Trophoblast cell (in vitro differentiated cells and primary cell): ENCODE measurements at regions not wholly inside any gene's neighbourhood (a gene's known extent, or its start where the extent isn't known, plus 50 kb on each side); places are given as distances from the start of the nearest gene placed in this dataset.

ENCODE experiments used
- DNase-seq, 2 donors: peaks; one replicate each; pipeline ENCODE4 v3.0.0-alpha.2; 2016
- H2AFZ ChIP-seq: 2 replicates; pipeline ENCODE4 v1.6.1; 2013; ENCODE audit warnings: low read length, moderate library complexity, mild to moderate bottlenecking; ENCODE audit not compliant: insufficient read depth, poor library complexity
- H2AK5ac ChIP-seq: 2 replicates; pipeline ENCODE4 v1.6.1; 2013; ENCODE audit warnings: mild to moderate bottlenecking, low read length
- H2BK120ac ChIP-seq: 2 replicates; pipeline ENCODE4 v1.6.1; 2013; ENCODE audit warnings: low read length, mild to moderate bottlenecking, moderate library complexity; ENCODE audit not compliant: insufficient read depth, poor library complexity
- H2BK12ac ChIP-seq: 2 replicates; pipeline ENCODE4 v1.6.1; 2013; ENCODE audit warnings: mild to moderate bottlenecking, low read length, moderate library complexity
- H2BK5ac ChIP-seq: 2 replicates; pipeline ENCODE4 v1.6.1; 2013; ENCODE audit warnings: low read length, low read depth, moderate library complexity, mild to moderate bottlenecking; ENCODE audit not compliant: poor library complexity
- H3K14ac ChIP-seq: 2 replicates; pipeline ENCODE4 v1.6.1; 2013; ENCODE audit warnings: mild to moderate bottlenecking, low read length
- H3K18ac ChIP-seq: 2 replicates; pipeline ENCODE4 v1.6.1; 2013; ENCODE audit warnings: mild to moderate bottlenecking, low read length
- H3K23ac ChIP-seq: 2 replicates; pipeline ENCODE4 v1.6.1; 2013; ENCODE audit warnings: low read length
- H3K27ac ChIP-seq: 2 replicates; pipeline ENCODE4 v1.5.1; 2013; ENCODE audit warnings: low read depth, mild to moderate bottlenecking, inconsistent platforms, low read length, moderate library complexity
- H3K27me3 ChIP-seq: 2 replicates; pipeline ENCODE4 v1.6.1; 2013; ENCODE audit warnings: inconsistent platforms, mild to moderate bottlenecking, low read length, moderate library complexity; ENCODE audit not compliant: insufficient read depth
- H3K36me3 ChIP-seq, 2 experiments: 1 replicate in 1 of 2; 2 replicates in 1 of 2; pipeline ENCODE4 v1.6.1; 2013; ENCODE audit warnings: low read length in 2 of 2, mild to moderate bottlenecking in 2 of 2, moderate library complexity in 1 of 2; ENCODE audit not compliant: insufficient read depth in 2 of 2, control insufficient read depth in 1 of 2
- H3K4ac ChIP-seq: 2 replicates; pipeline ENCODE4 v1.6.1; 2013; ENCODE audit warnings: low read depth, mild to moderate bottlenecking, low read length, moderate library complexity
- H3K4me1 ChIP-seq, 2 experiments: 1 replicate in 1 of 2; 2 replicates in 1 of 2; pipeline ENCODE4 v1.6.1; 2013; ENCODE audit warnings: low read length in 2 of 2, mild to moderate bottlenecking in 2 of 2, moderate library complexity in 1 of 2; ENCODE audit not compliant: insufficient read depth in 2 of 2, control insufficient read depth in 1 of 2
- H3K4me2 ChIP-seq: 2 replicates; pipeline ENCODE4 v1.6.1; 2013; ENCODE audit warnings: inconsistent platforms, mild to moderate bottlenecking, low read length, moderate library complexity
- H3K4me3 ChIP-seq: 2 replicates; pipeline ENCODE4 v1.5.1; 2013; ENCODE audit warnings: mild to moderate bottlenecking, low read depth, low read length, inconsistent platforms
- H3K79me1 ChIP-seq: one replicate; pipeline ENCODE4 v1.6.1; 2013; ENCODE audit warnings: low read length
- H3K79me2 ChIP-seq: 2 replicates; pipeline ENCODE4 v1.6.1; 2013; ENCODE audit warnings: low read length, mild to moderate bottlenecking; ENCODE audit not compliant: control insufficient read depth, insufficient read depth, poor library complexity
- H3K9ac ChIP-seq: 2 replicates; pipeline ENCODE4 v1.6.1; 2013; ENCODE audit warnings: mild to moderate bottlenecking, low read length
- H3K9me3 ChIP-seq: 2 replicates; pipeline ENCODE4 v1.6.1; 2013; ENCODE audit warnings: low read depth, mild to moderate bottlenecking, control low read depth, inconsistent platforms, low read length; ENCODE audit not compliant: insufficient read depth
- H4K12ac ChIP-seq: 2 replicates; pipeline ENCODE4 v1.6.1; 2013; ENCODE audit warnings: low read depth, mild to moderate bottlenecking, low read length, moderate library complexity
- H4K8ac ChIP-seq: 2 replicates; pipeline ENCODE4 v1.6.1; 2013; ENCODE audit warnings: low read depth, mild to moderate bottlenecking, low read length, moderate library complexity
- H4K91ac ChIP-seq: one replicate; pipeline ENCODE4 v1.6.1; 2013; ENCODE audit warnings: low read depth, mild to moderate bottlenecking, low read length, moderate library complexity
- WGBS: extraction: QIAGEN DNeasy Blood & Tissue Kit; methylation state at CpG from one replicate; pipeline ENCODE4 v1.1.7; 2013; ENCODE audit warnings: missing lambda C conversion rate; ENCODE audit not compliant: insufficient read length, insufficient coverage; ENCODE audit errors: extremely low coverage; 5-methylcytosine and 5-hydroxymethylcytosine counted together

DNA sequence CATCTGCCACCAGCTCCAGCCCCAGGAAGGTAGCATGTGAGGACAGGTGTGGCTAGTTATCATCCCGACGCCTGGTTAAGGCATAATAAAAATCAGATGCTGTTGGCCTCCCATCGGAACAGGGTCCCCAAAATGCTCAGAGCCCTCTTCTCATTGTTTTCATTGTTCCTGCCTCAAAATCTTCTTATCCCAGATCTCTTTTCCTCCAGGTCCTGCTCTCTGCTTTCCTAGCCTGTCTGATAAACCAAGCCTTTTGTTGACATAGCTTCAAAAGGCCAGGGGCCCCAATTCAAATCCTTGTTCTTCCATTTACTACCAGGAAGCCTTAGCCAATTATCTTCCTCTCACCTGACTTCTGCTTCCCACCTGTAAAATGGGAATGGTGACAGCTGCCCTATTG lies 130.1 kb upstream of the ADRA1B start:
- H2AK5ac ChIP-seq = no peak overlapping the region
- no peak overlapping the region for H4K8ac ChIP-seq
- no peak overlapping the region for H3K4me3 ChIP-seq
- no peak overlapping the region for H4K12ac ChIP-seq
- no peaks in the 10 kb centered on the region for H3K4me1 ChIP-seq
- H3K9me3 ChIP-seq = no peaks in the 10 kb centered on the region
- H3K79me2 ChIP-seq = no peaks in the 10 kb centered on the region
- no peak overlapping the region for H4K91ac ChIP-seq
- H3K79me1 ChIP-seq = no peaks in the 10 kb centered on the region
- no peak overlapping the region for H3K9ac ChIP-seq
- no peak overlapping the region for H3K18ac ChIP-seq
- no peak overlapping the region for H2BK5ac ChIP-seq
- WGBS = no CpG with 5 or more reads among the region's 3 CpGs
- H3K23ac ChIP-seq = no peak overlapping the region
- H3K27ac ChIP-seq = no peak overlapping the region
- DNase-seq = no peak
- no peaks in the 10 kb centered on the region for H3K27me3 ChIP-seq
- H3K36me3 ChIP-seq = no peaks in the 10 kb centered on the region
- no peak overlapping the region for H3K14ac ChIP-seq
- no peak overlapping the region for H2BK120ac ChIP-seq
- H3K4ac ChIP-seq = no peak overlapping the region
- no peak overlapping the region for H2AFZ ChIP-seq
- H3K4me2 ChIP-seq = no peak overlapping the region
- no peak overlapping the region for H2BK12ac ChIP-seq

DNA sequence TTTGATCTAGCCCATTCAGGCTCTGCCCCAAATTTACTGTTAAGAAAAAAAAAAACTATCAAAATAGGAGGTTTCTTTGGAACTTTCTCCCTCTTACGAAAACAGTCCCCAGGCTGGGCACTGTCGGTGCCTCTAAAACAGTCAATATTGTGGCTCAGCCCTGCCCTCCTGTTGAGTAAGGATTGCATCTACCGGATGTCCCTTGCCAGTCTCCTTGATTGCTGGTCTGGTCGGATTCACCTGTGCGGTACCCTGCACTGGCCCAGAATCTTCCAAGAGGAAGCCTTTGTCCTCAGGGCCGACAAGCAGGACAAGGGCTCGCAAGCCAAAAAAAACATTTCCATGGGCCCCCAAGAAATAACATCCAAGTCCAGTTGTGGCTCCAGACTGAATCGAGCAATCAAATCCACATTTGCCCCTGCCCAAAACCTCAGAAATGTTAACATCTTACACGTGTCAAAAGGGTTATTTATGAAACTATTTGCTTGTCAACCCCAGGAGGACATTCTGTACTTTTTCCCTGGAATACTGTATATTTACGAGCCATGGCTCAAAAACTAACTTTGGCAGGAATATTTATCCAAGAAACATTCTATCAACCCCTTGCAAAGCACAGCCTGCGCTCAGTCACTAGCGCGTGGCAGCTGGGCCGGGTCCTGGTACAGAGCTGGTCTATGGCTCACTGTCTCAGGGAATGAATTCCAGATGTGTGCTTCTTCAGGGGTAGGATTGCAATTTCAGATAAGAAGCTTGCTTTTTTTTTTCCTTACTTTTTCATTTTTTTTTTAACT lies 129.2 kb upstream of the ADRA1B start:
- no CpG with 5 or more reads among the region's 14 CpGs for WGBS
- Histone ChIP-seq H4K91ac (no peak overlapping the region), H4K12ac (no peak overlapping the region)

DNA sequence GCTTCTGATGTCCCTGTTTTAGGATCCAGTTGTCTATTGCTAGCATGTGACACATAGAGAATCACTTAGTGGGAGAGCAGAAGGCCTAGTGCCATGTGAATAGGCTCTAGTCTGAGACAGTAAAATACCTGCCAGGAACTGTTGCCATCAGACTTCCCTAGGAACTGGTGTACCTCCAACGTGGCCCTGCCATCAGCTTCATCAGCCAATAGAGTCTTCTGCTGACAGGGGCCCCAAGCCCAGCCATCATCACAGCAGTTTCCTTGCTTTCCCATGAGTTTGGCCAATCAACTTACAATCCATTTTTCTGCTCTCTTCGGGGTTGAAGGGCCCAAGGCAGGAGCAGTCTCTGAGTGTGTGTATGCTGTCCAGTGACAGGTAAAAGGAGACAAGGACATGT lies 128.4 kb upstream of the ADRA1B start:
- no peak overlapping the region for H3K4me3 ChIP-seq
- no peaks in the 10 kb centered on the region for H3K9me3 ChIP-seq
- no peak overlapping the region for H2AK5ac ChIP-seq
- no peak overlapping the region for H4K8ac ChIP-seq
- no peaks in the 10 kb centered on the region for H3K79me2 ChIP-seq
- H3K14ac ChIP-seq = no peak overlapping the region
- H2BK12ac ChIP-seq = no peak overlapping the region
- no peak overlapping the region for H3K4me2 ChIP-seq
- no peak overlapping the region for H2BK5ac ChIP-seq
- H3K27ac ChIP-seq = no peak overlapping the region
- WGBS = no CpG with 5 or more reads among the region's 2 CpGs
- H3K27me3 ChIP-seq = no peaks in the 10 kb centered on the region
- no peak overlapping the region for H4K12ac ChIP-seq
- no peak overlapping the region for H3K9ac ChIP-seq
- H2AFZ ChIP-seq = no peak overlapping the region
- no peak overlapping the region for H3K18ac ChIP-seq
- H2BK120ac ChIP-seq = no peak overlapping the region
- no peaks in the 10 kb centered on the region for H3K4me1 ChIP-seq
- H4K91ac ChIP-seq = no peak overlapping the region
- H3K36me3 ChIP-seq = no peaks in the 10 kb centered on the region
- H3K79me1 ChIP-seq = no peaks in the 10 kb centered on the region
- no peak overlapping the region for H3K23ac ChIP-seq
- no peak for DNase-seq
- no peak overlapping the region for H3K4ac ChIP-seq

More for the DNA sequence above, 129.2 kb upstream of the ADRA1B start:
- H2AK5ac ChIP-seq = no peak overlapping the region
- H3K27me3 ChIP-seq = no peaks in the 10 kb centered on the region
- H4K8ac ChIP-seq = no peak overlapping the region
- no peak overlapping the region for H3K23ac ChIP-seq
- no peaks in the 10 kb centered on the region for H3K36me3 ChIP-seq
- H2AFZ ChIP-seq = no peak overlapping the region
- no peaks in the 10 kb centered on the region for H3K9me3 ChIP-seq
- no peak overlapping the region for H2BK5ac ChIP-seq
- no peak overlapping the region for H2BK120ac ChIP-seq
- no peak overlapping the region for H3K4me2 ChIP-seq
- no peak overlapping the region for H3K14ac ChIP-seq
- H2BK12ac ChIP-seq = no peak overlapping the region
- H3K4me3 ChIP-seq = no peak overlapping the region
- no peak overlapping the region for H3K9ac ChIP-seq
- no peak overlapping the region for H3K27ac ChIP-seq
- no peaks in the 10 kb centered on the region for H3K4me1 ChIP-seq
- H3K18ac ChIP-seq = no peak overlapping the region
- H3K79me1 ChIP-seq = no peaks in the 10 kb centered on the region
- no peak overlapping the region for H3K4ac ChIP-seq
- H3K79me2 ChIP-seq = no peaks in the 10 kb centered on the region
- peak; percentile 13 to 45 for DNase-seq

DNA sequence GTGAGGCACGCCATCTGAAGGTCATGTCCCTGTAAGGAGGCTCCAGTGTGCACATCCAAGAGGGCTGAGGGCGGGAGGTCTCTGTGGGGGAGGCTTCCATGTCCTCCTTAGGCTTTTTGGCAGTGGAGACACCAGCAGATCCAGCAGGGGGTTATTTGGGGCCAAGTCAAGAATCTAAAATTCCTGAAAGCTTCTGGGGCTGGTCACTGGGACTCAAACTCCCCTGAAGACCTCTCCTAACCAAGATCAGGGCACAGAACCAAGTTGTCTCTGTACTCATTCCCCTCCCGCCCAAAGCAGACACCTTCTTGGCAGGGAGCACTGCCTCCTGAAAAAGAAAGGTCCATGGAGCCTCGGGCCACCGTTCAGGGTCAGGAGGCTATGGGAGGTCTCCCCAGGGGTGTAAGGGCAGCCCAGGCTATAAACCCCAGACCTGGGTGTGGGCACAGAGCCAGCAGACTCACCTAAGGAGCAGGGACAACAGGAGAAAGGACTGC lies 127.4 kb upstream of the ADRA1B start:
- Histone ChIP-seq H4K12ac (no peak overlapping the region), H2AFZ (no peak overlapping the region), H3K4me2 (no peak overlapping the region), H3K9ac (no peak overlapping the region), H3K9me3 (no peaks in the 10 kb centered on the region), H3K4ac (no peak overlapping the region), H2BK12ac (peak overlapping the region; percentile 24), H3K79me2 (no peaks in the 10 kb centered on the region), H3K18ac (no peak overlapping the region), H2AK5ac (no peak overlapping the region), H2BK5ac (no peak overlapping the region), H3K36me3 (no peaks in the 10 kb centered on the region), H4K91ac (no peak overlapping the region), H3K14ac (no peak overlapping the region), H3K27me3 (no peaks in the 10 kb centered on the region), H3K27ac (no peak overlapping the region), H4K8ac (no peak overlapping the region), H3K4me1 (no peaks in the 10 kb centered on the region), H3K4me3 (no peak overlapping the region), H3K79me1 (no peaks in the 10 kb centered on the region), H2BK120ac (no peak overlapping the region), H3K23ac (peak overlapping the region; percentile 23)
- no peak for DNase-seq
- no CpG with 5 or more reads among the region's 5 CpGs for WGBS
